MG63 (cell line): ENCODE measurements at regions not wholly inside any gene's neighbourhood (a gene's known extent, or its start where the extent isn't known, plus 50 kb on each side); places are given as distances from the start of the nearest gene placed in this dataset.

Experiments
- DNase-seq: peaks from one replicate; pipeline ENCODE4 v3.0.0-alpha.2; 2020
- H3K27me3 ChIP-seq: fragments of 250-450 bp; sonication (Bioruptor Pico); 2 replicates; pipeline ENCODE4 v1.5.1; 2020; ENCODE audit warnings: mild to moderate bottlenecking, moderate library complexity
- H3K36me3 ChIP-seq: fragments of 250-450 bp; sonication (Bioruptor Pico); 2 replicates; pipeline ENCODE4 v1.5.1; 2020; ENCODE audit warnings: mild to moderate bottlenecking, moderate library complexity
- H3K4me3 ChIP-seq: fragments of 250-450 bp; sonication (Bioruptor Pico); 2 replicates; pipeline ENCODE4 v1.5.1; 2020; ENCODE audit warnings: mild to moderate bottlenecking, moderate library complexity
- H3K9me3 ChIP-seq: fragments of 250-450 bp; sonication (Bioruptor Pico); 2 replicates; pipeline ENCODE4 v1.5.1; 2020; ENCODE audit warnings: mild to moderate bottlenecking, moderate library complexity

DNA sequence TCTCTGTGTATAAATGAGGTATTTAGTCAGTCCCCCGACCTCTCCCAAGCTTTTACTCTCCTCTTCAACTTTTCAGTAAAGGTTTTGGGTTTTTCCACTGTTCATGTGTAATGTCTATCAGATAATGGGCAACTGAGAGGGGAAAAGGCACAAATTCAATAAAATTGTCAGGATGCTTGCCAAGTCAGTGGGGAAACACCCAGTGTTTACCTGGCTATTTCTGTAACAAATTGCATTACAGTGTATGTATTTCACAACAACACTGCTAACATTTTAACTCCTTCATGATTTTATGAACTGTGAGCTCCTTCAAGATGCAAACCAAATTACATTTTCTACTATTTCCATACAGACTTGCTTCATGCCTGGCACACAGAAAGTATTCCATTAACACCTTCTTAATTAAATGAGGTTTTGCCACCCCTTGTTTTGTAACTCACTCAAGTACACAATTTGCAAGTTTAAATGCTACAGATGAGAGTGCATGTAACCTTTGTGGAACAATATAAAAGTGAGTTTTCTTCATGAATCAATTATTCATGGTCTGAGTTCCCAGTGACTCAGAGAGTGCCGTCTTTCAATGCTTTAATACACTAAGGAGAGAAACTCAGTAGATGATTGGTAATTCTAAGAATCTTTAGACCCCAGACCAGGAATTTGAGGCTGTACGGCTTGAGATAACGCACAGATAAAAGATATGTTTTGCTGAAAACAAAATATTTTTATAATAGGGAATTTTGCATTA, 149.8 kb upstream of the TLL1 start:
- DNase-seq: no peak
- Histone ChIP-seq H3K36me3 (no peaks in the 10 kb centered on the region), H3K27me3 (no peaks in the 10 kb centered on the region), H3K4me3 (no peak overlapping the region), H3K9me3 (no peaks in the 10 kb centered on the region)

DNA sequence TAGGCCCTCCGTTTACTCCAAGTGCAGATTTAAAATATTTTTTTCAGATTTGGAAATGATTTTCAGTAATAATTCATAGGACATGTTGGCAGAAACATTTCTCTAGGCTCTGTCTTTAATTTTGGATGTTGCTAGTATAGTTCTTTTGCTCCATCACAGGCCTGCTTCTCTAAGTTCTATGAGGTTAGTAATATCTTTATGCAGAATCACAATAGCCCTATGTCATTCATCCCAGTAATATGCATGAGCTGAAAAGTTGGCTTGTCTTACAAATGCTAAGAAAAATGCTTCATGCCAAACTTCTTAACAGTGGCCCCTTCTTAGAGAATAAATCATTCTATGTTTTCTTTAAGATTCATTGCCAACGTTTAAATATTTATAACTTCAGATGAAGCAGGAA, 148.3 kb upstream of the TLL1 start:
- Histone ChIP-seq H3K4me3 (no peak overlapping the region), H3K36me3 (no peaks in the 10 kb centered on the region), H3K27me3 (no peaks in the 10 kb centered on the region), H3K9me3 (no peaks in the 10 kb centered on the region)
- DNase-seq: no peak

GRCh38 chr4:165725352-165725751, 147.7 kb upstream of the TLL1 start:
- DNase-seq: no peak
- Histone ChIP-seq H3K36me3 (no peaks in the 10 kb centered on the region), H3K9me3 (no peaks in the 10 kb centered on the region), H3K27me3 (no peaks in the 10 kb centered on the region), H3K4me3 (no peak overlapping the region)

DNA sequence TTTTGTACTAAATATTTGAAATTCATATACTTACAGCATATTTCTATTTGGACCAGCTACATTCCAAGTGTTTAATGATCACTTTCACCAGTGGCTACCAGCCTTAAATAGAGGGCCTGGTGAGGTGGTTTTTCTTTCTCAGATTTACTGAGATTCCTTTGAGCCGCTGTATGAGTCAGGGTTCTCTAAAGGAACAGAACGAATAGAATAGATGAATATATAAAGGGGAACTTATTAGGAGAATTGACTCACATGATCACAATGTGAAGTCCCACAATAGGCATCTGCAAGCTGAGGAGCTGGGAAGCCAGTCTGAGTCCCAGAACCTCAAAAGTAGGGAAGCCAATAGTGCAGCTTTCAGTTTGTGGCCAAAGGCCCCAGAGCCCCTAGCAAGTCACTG, 146.2 kb upstream of the TLL1 start:
- Histone ChIP-seq H3K27me3 (no peaks in the 10 kb centered on the region), H3K36me3 (no peaks in the 10 kb centered on the region), H3K4me3 (no peak overlapping the region), H3K9me3 (no peaks in the 10 kb centered on the region)
- DNase-seq: no peak

DNA sequence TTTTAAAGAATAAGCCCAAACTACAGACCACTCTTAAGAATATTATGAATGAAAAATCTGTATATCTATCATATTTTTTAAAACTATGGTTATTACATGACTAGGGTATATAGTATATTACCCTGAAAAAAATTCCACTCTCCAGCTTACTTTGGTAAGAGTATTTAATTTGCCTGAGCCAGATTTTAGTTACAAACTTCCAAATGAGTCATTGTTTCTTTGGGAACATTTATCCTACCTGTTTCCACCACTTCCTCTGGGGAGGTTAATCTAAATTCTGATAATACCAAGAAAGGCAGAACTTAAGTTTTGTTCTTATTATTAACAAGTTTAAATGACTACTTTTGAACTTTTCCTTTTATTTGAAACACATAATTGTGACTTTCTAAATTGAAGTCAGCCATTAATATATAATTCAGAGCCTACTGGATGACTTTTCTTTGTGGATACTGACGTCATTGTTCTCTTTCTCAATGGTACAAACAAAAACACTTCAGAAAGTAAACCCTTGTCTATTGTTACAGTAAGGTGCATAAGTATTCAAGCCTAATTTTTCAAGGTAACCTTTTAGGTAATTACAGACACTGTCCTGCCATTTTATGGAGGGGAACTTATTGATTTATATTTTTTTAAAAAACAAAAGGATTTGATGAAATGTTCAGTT, 135.6 kb upstream of the TLL1 start:
- Histone ChIP-seq H3K27me3 (no peaks in the 10 kb centered on the region), H3K4me3 (no peak overlapping the region), H3K9me3 (no peaks in the 10 kb centered on the region), H3K36me3 (no peaks in the 10 kb centered on the region)
- DNase-seq: no peak

- no peak overlapping the region for H3K4me3 ChIP-seq
- DNase-seq: no peak
- H3K36me3 ChIP-seq: no peaks in the 10 kb centered on the region
- no peaks in the 10 kb centered on the region for H3K27me3 ChIP-seq
- H3K9me3 ChIP-seq: no peaks in the 10 kb centered on the region
Observed at GRCh38 chr4:165738571-165738970, 134.5 kb upstream of the TLL1 start.

DNA sequence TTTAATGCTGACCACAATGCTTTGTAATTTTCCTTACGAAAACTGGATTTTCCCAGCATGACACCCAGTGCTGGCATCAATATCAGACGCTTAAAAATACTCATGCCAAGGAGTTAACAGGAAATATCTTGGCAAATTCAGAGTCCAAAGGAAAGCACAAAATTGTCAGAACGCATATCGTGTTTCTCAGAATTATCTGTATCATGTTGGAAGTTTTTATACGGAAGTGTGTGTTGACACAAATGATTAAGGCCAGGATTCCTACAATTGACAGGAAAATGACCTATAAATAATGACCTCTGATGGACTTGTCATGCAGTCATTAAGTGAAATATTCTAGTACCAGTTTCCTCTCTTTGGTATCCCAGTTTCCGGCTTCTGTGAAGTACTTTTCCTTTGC, 132.1 kb upstream of the TLL1 start:
- no peaks in the 10 kb centered on the region for H3K36me3 ChIP-seq
- DNase-seq: no peak
- H3K27me3 ChIP-seq: no peaks in the 10 kb centered on the region
- H3K9me3 ChIP-seq: no peaks in the 10 kb centered on the region
- no peak overlapping the region for H3K4me3 ChIP-seq

DNA sequence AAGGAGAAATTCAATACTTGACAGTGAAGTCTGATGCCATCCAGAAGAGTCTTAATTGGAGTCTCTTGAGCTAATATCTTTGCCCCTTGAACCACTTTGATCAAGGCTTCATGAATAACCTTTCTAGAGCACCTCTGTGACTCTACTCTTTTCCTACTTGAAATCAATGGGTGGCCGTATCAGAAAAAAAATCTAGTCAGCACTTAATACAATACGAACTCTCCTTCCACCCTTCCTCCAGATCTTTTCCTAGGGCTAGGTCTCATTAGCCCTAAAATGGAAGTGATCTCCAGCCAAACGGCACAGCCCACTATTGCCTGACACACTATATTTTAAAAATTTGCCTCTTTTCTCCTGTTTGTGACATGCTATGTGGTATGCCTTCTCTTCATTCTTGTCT, 129.6 kb upstream of the TLL1 start:
- no peaks in the 10 kb centered on the region for H3K27me3 ChIP-seq
- H3K36me3 ChIP-seq: no peaks in the 10 kb centered on the region
- no peaks in the 10 kb centered on the region for H3K9me3 ChIP-seq
- no peak overlapping the region for H3K4me3 ChIP-seq
- DNase-seq: no peak

DNA sequence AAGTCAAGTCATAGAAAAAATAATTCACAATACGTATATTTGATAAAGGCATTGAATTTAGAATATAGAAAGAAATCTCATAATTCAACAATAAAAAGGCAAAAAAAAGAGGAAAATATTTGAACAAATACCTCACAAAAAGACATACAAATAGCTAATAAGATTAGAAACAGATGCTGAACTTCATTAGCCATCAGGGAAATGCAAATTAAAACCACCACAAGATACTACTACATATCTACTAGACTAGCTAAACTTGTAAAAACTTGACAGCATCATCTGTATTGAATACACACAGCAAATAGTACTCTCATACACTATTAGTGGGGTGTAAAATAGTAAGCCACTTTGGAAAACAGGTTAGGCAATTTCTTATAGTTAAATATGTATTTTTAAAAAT, 128.7 kb upstream of the TLL1 start:
- Histone ChIP-seq H3K9me3 (no peaks in the 10 kb centered on the region), H3K36me3 (no peaks in the 10 kb centered on the region), H3K4me3 (no peak overlapping the region), H3K27me3 (no peaks in the 10 kb centered on the region; the same call in 1 of the 2 replicates)
- DNase-seq: no peak

- H3K36me3 ChIP-seq: no peaks in the 10 kb centered on the region
- no peak for DNase-seq
- H3K27me3 ChIP-seq: no peaks in the 10 kb centered on the region; the same call in 1 of the 2 replicates
- H3K9me3 ChIP-seq: no peaks in the 10 kb centered on the region
- H3K4me3 ChIP-seq: no peak overlapping the region
Observed at GRCh38 chr4:165748321-165748720, 124.7 kb upstream of the TLL1 start.

- H3K27me3 ChIP-seq: no peaks in the 10 kb centered on the region; the same call in 1 of the 2 replicates
- no peaks in the 10 kb centered on the region for H3K9me3 ChIP-seq
- H3K36me3 ChIP-seq: no peaks in the 10 kb centered on the region
- DNase-seq: no peak
- no peak overlapping the region for H3K4me3 ChIP-seq
Observed at GRCh38 chr4:165751882-165752281, 121.2 kb upstream of the TLL1 start.

- Histone ChIP-seq H3K4me3 (no peak overlapping the region), H3K36me3 (no peaks in the 10 kb centered on the region), H3K27me3 (no peaks in the 10 kb centered on the region), H3K9me3 (no peaks in the 10 kb centered on the region)
- DNase-seq: no peak
Observed at GRCh38 chr4:165754664-165755063, 118.4 kb upstream of the TLL1 start.

- H3K27me3 ChIP-seq: no peaks in the 10 kb centered on the region
Observed at GRCh38 chr4:165756836-165757235, 116.2 kb upstream of the TLL1 start.

DNA sequence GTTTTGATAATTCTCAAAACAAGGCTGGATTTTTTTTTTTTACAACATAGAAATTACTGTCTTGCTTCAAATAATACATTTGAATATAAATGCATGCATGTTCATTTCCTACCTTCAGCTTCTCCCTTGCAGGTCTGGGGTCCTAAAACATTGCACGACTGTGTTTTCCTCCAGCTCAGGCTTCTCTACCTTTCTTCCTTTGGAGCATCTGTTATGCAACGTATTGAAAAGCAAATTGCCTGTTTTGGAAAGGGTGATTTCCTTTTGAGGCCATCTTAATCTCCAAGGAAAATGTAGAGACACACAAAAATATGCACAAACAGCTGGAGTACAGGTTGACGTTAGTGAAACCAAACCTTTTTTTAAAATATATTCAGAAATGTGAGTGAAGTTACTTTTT, 115.6 kb upstream of the TLL1 start:
- no peaks in the 10 kb centered on the region for H3K9me3 ChIP-seq
- no peak for DNase-seq

More at GRCh38 chr4:165756836-165757235, 116.2 kb upstream of the TLL1 start:
- Histone ChIP-seq H3K9me3 (no peaks in the 10 kb centered on the region), H3K4me3 (no peak overlapping the region), H3K36me3 (no peaks in the 10 kb centered on the region)
- DNase-seq: no peak

GRCh38 chr4:165758086-165758485, 115.0 kb upstream of the TLL1 start:
- Histone ChIP-seq H3K27me3 (no peaks in the 10 kb centered on the region), H3K9me3 (no peaks in the 10 kb centered on the region), H3K36me3 (no peaks in the 10 kb centered on the region), H3K4me3 (no peak overlapping the region)
- no peak for DNase-seq

More for the DNA sequence above, 115.6 kb upstream of the TLL1 start:
- Histone ChIP-seq H3K4me3 (no peak overlapping the region), H3K36me3 (no peaks in the 10 kb centered on the region), H3K27me3 (no peaks in the 10 kb centered on the region)

GRCh38 chr4:165760182-165760581, 112.9 kb upstream of the TLL1 start:
- Histone ChIP-seq H3K36me3 (no peaks in the 10 kb centered on the region), H3K9me3 (no peaks in the 10 kb centered on the region), H3K27me3 (no peaks in the 10 kb centered on the region), H3K4me3 (no peak overlapping the region)
- no peak for DNase-seq

GRCh38 chr4:165761963-165762362, 111.1 kb upstream of the TLL1 start:
- DNase-seq: no peak
- Histone ChIP-seq H3K4me3 (no peak overlapping the region), H3K27me3 (no peaks in the 10 kb centered on the region), H3K36me3 (no peaks in the 10 kb centered on the region), H3K9me3 (no peaks in the 10 kb centered on the region)

GRCh38 chr4:165763640-165764039, 109.4 kb upstream of the TLL1 start:
- no peak for DNase-seq

More at GRCh38 chr4:165763640-165764039, 109.4 kb upstream of the TLL1 start:
- H3K4me3 ChIP-seq: no peak overlapping the region
- H3K36me3 ChIP-seq: no peaks in the 10 kb centered on the region
- H3K9me3 ChIP-seq: no peaks in the 10 kb centered on the region
- H3K27me3 ChIP-seq: no peaks in the 10 kb centered on the region
